H1 (cell line): ENCODE measurements at regions not wholly inside any gene's neighbourhood (a gene's known extent, or its start where the extent isn't known, plus 50 kb on each side); places are given as distances from the start of the nearest gene placed in this dataset.

Source experiments
- CTCF ChIA-PET: fragments of 300-600 bp; sonication (Branson Sonifier 250); formaldehyde crosslinking; loops from one replicate; lab custom pipeline; 2021; ENCODE audit not compliant: partially characterized antibody; lab: Charles Lee
- POLR2A ChIA-PET: fragments of 300-600 bp; sonication (Branson Sonifier 250); formaldehyde crosslinking; loops from one replicate; lab custom pipeline; 2021; ENCODE audit warnings: inconsistent platforms; ENCODE audit not compliant: partially characterized antibody; lab: Charles Lee
- DNase-seq, 2 experiments: peaks; one replicate each; pipeline versions ENCODE4 v3.0.0 to v3.0.0-alpha.2; 2010 to 2022; ENCODE audit warnings: low spot score in 2 of 2, low read depth in 1 of 2, mixed read lengths in 1 of 2
- FAIRE-seq: peaks from 2 replicates; lab custom pipeline; 2011; peaks lifted over from hg19 to GRCh38; lab: Jason Lieb, UNC
- H2AFZ ChIP-seq: 2 replicates; pipeline ENCODE4 v1.8.1; 2012; ENCODE audit warnings: low read length, inconsistent platforms
- H2AK5ac ChIP-seq: 2 replicates; pipeline ENCODE4 v1.6.1; 2013; ENCODE audit warnings: low read depth, low read length
- H2BK120ac ChIP-seq: replicated peaks from 2 replicates; pipeline ENCODE3; 2013; ENCODE audit warnings: low read depth, low read length, inconsistent platforms
- H2BK12ac ChIP-seq: 2 replicates; pipeline ENCODE4 v1.6.1; 2013; ENCODE audit warnings: low read depth, low read length
- H2BK15ac ChIP-seq: 2 replicates; pipeline ENCODE4 v1.6.1; 2013; ENCODE audit warnings: low read length
- H2BK20ac ChIP-seq: 2 replicates; pipeline ENCODE4 v1.6.1; 2013; ENCODE audit warnings: low read length
- H2BK5ac ChIP-seq: 2 replicates; pipeline ENCODE4 v1.6.1; 2013; ENCODE audit warnings: low read depth, low read length
- H3K14ac ChIP-seq: 2 replicates; pipeline ENCODE4 v1.6.1; 2013; ENCODE audit warnings: inconsistent platforms; ENCODE audit not compliant: insufficient read length
- H3K18ac ChIP-seq: 2 replicates; pipeline ENCODE4 v1.6.1; 2013; ENCODE audit warnings: low read length; ENCODE audit errors: extremely low read depth
- H3K23ac ChIP-seq: 2 replicates; pipeline ENCODE4 v1.6.1; 2013; ENCODE audit warnings: inconsistent platforms; ENCODE audit not compliant: insufficient read length
- H3K23me2 ChIP-seq: 2 replicates; pipeline ENCODE4 v1.6.1; 2013; ENCODE audit warnings: low read depth, low read length
- H3K27ac ChIP-seq: 2 replicates; pipeline ENCODE4 v1.6.1; 2011; ENCODE audit warnings: low read depth, low read length, inconsistent platforms
- H3K27me3 ChIP-seq, 4 experiments: replicated peaks in 1 of 4; 1 replicate in 1 of 4; 2 replicates in 3 of 4; pipeline versions ENCODE4 v1.6.1 to v1.8.1; 2011 to 2013; ENCODE audit warnings: low read length in 3 of 4, mild to moderate bottlenecking in 3 of 4, inconsistent platforms in 2 of 4, mixed read lengths in 2 of 4, moderate library complexity in 1 of 4; ENCODE audit not compliant: control insufficient read depth in 3 of 4, insufficient read depth in 3 of 4; ENCODE audit errors: extremely low read depth in 1 of 4
- H3K36me3 ChIP-seq, 4 experiments: 2 replicates each; pipeline versions ENCODE4 v1.6.1 to v1.8.1; 2011 to 2013; ENCODE audit warnings: mild to moderate bottlenecking in 4 of 4, low read length in 3 of 4, moderate library complexity in 2 of 4, control low read depth in 1 of 4, inconsistent platforms in 1 of 4; ENCODE audit not compliant: insufficient read depth in 4 of 4, control insufficient read depth in 2 of 4
- H3K4ac ChIP-seq: replicated peaks from 2 replicates; pipeline ENCODE3; 2013; ENCODE audit warnings: low read length, low read depth, mixed read lengths, inconsistent platforms; ENCODE audit not compliant: insufficient read length
- H3K4me1 ChIP-seq, 4 experiments: replicated peaks in 1 of 4; 1 replicate in 1 of 4; 2 replicates in 3 of 4; pipeline versions ENCODE4 v1.6.1 to v1.8.1; 2011 to 2013; ENCODE audit warnings: low read length in 3 of 4, inconsistent platforms in 2 of 4, mixed read lengths in 1 of 4; ENCODE audit not compliant: insufficient read depth in 4 of 4, control insufficient read depth in 3 of 4
- H3K4me2 ChIP-seq, 2 experiments: 2 replicates each; pipeline versions ENCODE4 v1.6.1 to v1.8.1; 2011 to 2013; ENCODE audit warnings: low read depth in 2 of 2, low read length in 2 of 2, control low read depth in 1 of 2, inconsistent platforms in 1 of 2, mild to moderate bottlenecking in 1 of 2; ENCODE audit not compliant: insufficient read depth in 1 of 2
- H3K4me3 ChIP-seq, 4 experiments: fragments of 200-600, 300-600 bp in 1 of 4; sonication (generic), shearing (Covaris generic), sonication (Bioruptor Twin) in 1 of 4; 2 replicates each; pipeline versions ENCODE4 v1.5.1 to v1.8.1; 2011 to 2016; ENCODE audit warnings: low read length in 4 of 4, low read depth in 3 of 4, control low read depth in 2 of 4, inconsistent platforms in 2 of 4, mild to moderate bottlenecking in 2 of 4, mixed read lengths in 1 of 4, moderate library complexity in 1 of 4; ENCODE audit not compliant: insufficient read depth in 2 of 4; ENCODE audit errors: extremely low read depth in 1 of 4
- H3K56ac ChIP-seq: replicated peaks from 2 replicates; pipeline ENCODE3; 2013; ENCODE audit warnings: low read depth, mild to moderate bottlenecking, mixed read lengths, low read length, inconsistent platforms; ENCODE audit not compliant: insufficient read length
- H3K79me1 ChIP-seq: 2 replicates; pipeline ENCODE4 v1.6.1; 2013; ENCODE audit warnings: low read depth, low read length, control low read depth
- H3K79me2 ChIP-seq, 2 experiments: 2 replicates each; pipeline versions ENCODE4 v1.6.1 to v1.8.1; 2012 to 2013; ENCODE audit warnings: low read length in 2 of 2, mild to moderate bottlenecking in 2 of 2, inconsistent platforms in 1 of 2; ENCODE audit not compliant: insufficient read depth in 2 of 2, control insufficient read depth in 1 of 2
- H3K9ac ChIP-seq, 4 experiments: replicated peaks in 1 of 4; 1 replicate in 1 of 4; 2 replicates in 3 of 4; pipeline versions ENCODE4 v1.6.1 to v1.8.1; 2011 to 2013; ENCODE audit warnings: low read depth in 3 of 4, low read length in 3 of 4, control low read depth in 2 of 4, mild to moderate bottlenecking in 2 of 4, moderate library complexity in 2 of 4, inconsistent platforms in 1 of 4; ENCODE audit errors: extremely low read depth in 1 of 4
- H3K9me3 ChIP-seq, 2 experiments: 2 replicates each; pipeline versions ENCODE4 v1.6.1 to v1.8.1; 2012 to 2013; ENCODE audit warnings: mild to moderate bottlenecking in 2 of 2, moderate library complexity in 2 of 2, control low read depth in 1 of 2, inconsistent platforms in 1 of 2, low read depth in 1 of 2, low read length in 1 of 2, mixed read lengths in 1 of 2; ENCODE audit not compliant: insufficient read depth in 2 of 2
- H4K20me1 ChIP-seq, 2 experiments: replicated peaks in 1 of 2; 2 replicates each; pipeline versions ENCODE3 to v1.8.1; 2011 to 2013; ENCODE audit warnings: inconsistent platforms in 2 of 2, low read length in 2 of 2, mild to moderate bottlenecking in 1 of 2; ENCODE audit not compliant: insufficient read depth in 2 of 2, control insufficient read depth in 1 of 2
- H4K5ac ChIP-seq: 2 replicates; pipeline ENCODE4 v1.6.1; 2013; ENCODE audit warnings: low read length, low read depth, mixed read lengths, inconsistent platforms; ENCODE audit not compliant: insufficient read length
- H4K8ac ChIP-seq: 2 replicates; pipeline ENCODE4 v1.8.0; 2013; ENCODE audit warnings: mild to moderate bottlenecking, moderate library complexity, low read length, inconsistent platforms; ENCODE audit not compliant: insufficient read depth; ENCODE audit errors: extremely low read depth
- H4K91ac ChIP-seq: replicated peaks from 2 replicates; pipeline ENCODE3; 2013; ENCODE audit warnings: low read length, mixed read lengths, inconsistent platforms; ENCODE audit not compliant: insufficient read length
- CBX5 ChIP-seq: fragments of 300-800, 300-1000 bp; sonication (generic); IDR thresholded peaks from 2 replicates; pipeline ENCODE4 v1.7.1; 2016; ENCODE audit warnings: antibody characterized with exemption, low read length, low read depth
- HDAC6 ChIP-seq: IDR thresholded peaks from one replicate; pipeline ENCODE4 v1.7.1; 2012; ENCODE audit warnings: low read depth, mild to moderate bottlenecking, inconsistent platforms, low read length, moderate library complexity
- RBBP5 ChIP-seq: IDR thresholded peaks from 2 replicates; pipeline ENCODE4 v1.7.1; 2012; ENCODE audit warnings: low read depth, mild to moderate bottlenecking, inconsistent platforms, low read length, moderate library complexity, borderline replicate concordance
- SAP30 ChIP-seq: fragments of 300-600 bp; sonication (generic); IDR thresholded peaks from 2 replicates; pipeline ENCODE4 v1.7.1; 2012; ENCODE audit warnings: low read length, moderate library complexity, mild to moderate bottlenecking, inconsistent platforms; ENCODE audit not compliant: insufficient read depth, insufficient replicate concordance
- WGBS, 2 experiments: shearing (Covaris generic) in 1 of 2; methylation state at CpG; one replicate each; pipeline versions ENCODE4 v1.1.6 to v1.1.7; 2013 to 2015; ENCODE audit warnings: low lambda C conversion rate in 2 of 2, mixed read lengths in 2 of 2, inconsistent platforms in 1 of 2, low coverage in 1 of 2, missing lambda C conversion rate in 1 of 2; ENCODE audit not compliant: insufficient replicate concordance in 2 of 2, insufficient coverage in 1 of 2, insufficient read length in 1 of 2; ENCODE audit errors: extremely low coverage in 1 of 2, missing lambda C conversion rate in 1 of 2; 5-methylcytosine and 5-hydroxymethylcytosine counted together

DNA sequence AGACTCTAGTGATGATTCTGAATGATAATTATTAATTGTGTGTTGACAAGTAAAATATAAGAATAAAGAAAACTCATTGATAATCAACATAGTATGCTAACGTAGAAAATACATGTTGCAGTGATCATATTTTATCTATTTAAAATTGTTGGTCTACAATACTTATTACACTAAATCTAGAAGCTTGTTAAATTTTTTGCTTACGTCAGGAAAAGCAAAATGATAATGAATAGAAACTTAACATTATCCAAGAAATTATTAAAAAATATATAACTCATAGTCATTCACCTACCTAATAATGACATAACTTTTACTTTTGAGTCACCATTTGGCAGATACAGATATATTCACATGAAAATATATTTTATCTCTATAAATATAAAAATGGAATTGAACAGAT lies 984.1 kb downstream of the PLOD2 start:
- TF ChIP-seq CBX5: no peak
- no peak for TF ChIP-seq HDAC6
- TF ChIP-seq SAP30: no peak
- TF ChIP-seq RBBP5: no peak
- Histone ChIP-seq H2BK20ac (no peak overlapping the region), H3K79me1 (no peaks in the 10 kb centered on the region), H2BK12ac (no peak overlapping the region), H3K23me2 (no peaks in the 10 kb centered on the region), H4K20me1 (no peaks in the 10 kb centered on the region), H3K9me3 (no peaks in the 10 kb centered on the region), H3K36me3 (no peaks in the 10 kb centered on the region), H3K27me3 (no peaks in the 10 kb centered on the region), H4K8ac (no peak overlapping the region), H3K9ac (no peak overlapping the region), H2AFZ (no peak overlapping the region), H4K5ac (no peak overlapping the region), H3K79me2 (no peaks in the 10 kb centered on the region), H3K4me2 (no peak overlapping the region), H2BK5ac (no peak overlapping the region), H3K23ac (no peak overlapping the region), H3K4ac (no peak overlapping the region), H2BK15ac (no peak overlapping the region), H3K14ac (no peak overlapping the region), H3K4me1 (peaks cover 0 to 4% (median 0%) of the 10 kb centered on the region in 4 experiments; a peak in 1 of 7 replicates), H3K4me3 (no peak overlapping the region), H4K91ac (no peak overlapping the region), H3K18ac (no peak overlapping the region), H2BK120ac (no peak overlapping the region), H3K56ac (no peak overlapping the region), H3K27ac (no peak overlapping the region), H2AK5ac (no peak overlapping the region)
- DNase-seq (no peak), FAIRE-seq (no peak)
- 63% methylated on average over 2 of the region's 2 CpGs; no CpG with 5 or more reads in 1 of the 2 experiments for whole genome bisulfite sequencing, 2 experiments
- POLR2A ChIA-PET: no interaction called here
- CTCF ChIA-PET: no interaction called here
